PFSK-1 (cell line): ENCODE measurements at regions not wholly inside any gene's neighbourhood (a gene's known extent, or its start where the extent isn't known, plus 50 kb on each side); places are given as distances from the start of the nearest gene placed in this dataset.

ENCODE experiments used
- POLR2AphosphoS5 ChIP-seq: IDR thresholded peaks from 2 replicates; pipeline ENCODE4 v1.6.1; 2012; ENCODE audit warnings: low read depth, mild to moderate bottlenecking, control low read depth, low read length, moderate library complexity
- TAF1 ChIP-seq: IDR thresholded peaks from 2 replicates; pipeline ENCODE4 v1.6.1; 2012; ENCODE audit warnings: low read length, control low read depth, borderline replicate concordance; ENCODE audit not compliant: insufficient read depth
- TF ChIP-seq, protein P1 (sequence below), 2 experiments: IDR thresholded peaks; 2 replicates each; pipeline versions ENCODE4 v1.6.1 to v1.8.0; 2011 to 2012; ENCODE audit warnings: low read depth in 2 of 2, low read length in 2 of 2, control low read depth in 1 of 2, inconsistent platforms in 1 of 2, mild to moderate bottlenecking in 1 of 2, moderate library complexity in 1 of 2; ENCODE audit not compliant: insufficient read depth in 1 of 2

DNA sequence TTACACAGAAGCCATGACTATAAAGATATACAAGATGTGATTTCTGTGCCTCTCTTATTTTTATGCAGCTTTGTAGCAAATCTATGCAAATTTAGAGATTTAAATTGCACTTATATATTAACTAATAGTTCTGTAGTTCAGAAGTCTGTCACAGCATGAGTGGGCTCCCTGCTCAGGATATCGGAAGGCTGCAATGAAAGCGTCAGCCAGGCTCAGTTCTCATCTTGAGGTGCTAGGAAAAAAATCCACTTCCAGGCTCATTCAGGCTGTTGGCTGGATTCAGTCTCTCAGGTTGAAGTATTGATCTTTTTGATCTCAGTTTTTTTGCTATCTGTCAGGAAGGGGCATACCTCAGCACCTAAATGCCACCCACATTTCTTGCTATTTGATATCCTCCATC lies 487.4 kb upstream of the DEPDC1 start:
- TF ChIP-seq, protein P1, sequence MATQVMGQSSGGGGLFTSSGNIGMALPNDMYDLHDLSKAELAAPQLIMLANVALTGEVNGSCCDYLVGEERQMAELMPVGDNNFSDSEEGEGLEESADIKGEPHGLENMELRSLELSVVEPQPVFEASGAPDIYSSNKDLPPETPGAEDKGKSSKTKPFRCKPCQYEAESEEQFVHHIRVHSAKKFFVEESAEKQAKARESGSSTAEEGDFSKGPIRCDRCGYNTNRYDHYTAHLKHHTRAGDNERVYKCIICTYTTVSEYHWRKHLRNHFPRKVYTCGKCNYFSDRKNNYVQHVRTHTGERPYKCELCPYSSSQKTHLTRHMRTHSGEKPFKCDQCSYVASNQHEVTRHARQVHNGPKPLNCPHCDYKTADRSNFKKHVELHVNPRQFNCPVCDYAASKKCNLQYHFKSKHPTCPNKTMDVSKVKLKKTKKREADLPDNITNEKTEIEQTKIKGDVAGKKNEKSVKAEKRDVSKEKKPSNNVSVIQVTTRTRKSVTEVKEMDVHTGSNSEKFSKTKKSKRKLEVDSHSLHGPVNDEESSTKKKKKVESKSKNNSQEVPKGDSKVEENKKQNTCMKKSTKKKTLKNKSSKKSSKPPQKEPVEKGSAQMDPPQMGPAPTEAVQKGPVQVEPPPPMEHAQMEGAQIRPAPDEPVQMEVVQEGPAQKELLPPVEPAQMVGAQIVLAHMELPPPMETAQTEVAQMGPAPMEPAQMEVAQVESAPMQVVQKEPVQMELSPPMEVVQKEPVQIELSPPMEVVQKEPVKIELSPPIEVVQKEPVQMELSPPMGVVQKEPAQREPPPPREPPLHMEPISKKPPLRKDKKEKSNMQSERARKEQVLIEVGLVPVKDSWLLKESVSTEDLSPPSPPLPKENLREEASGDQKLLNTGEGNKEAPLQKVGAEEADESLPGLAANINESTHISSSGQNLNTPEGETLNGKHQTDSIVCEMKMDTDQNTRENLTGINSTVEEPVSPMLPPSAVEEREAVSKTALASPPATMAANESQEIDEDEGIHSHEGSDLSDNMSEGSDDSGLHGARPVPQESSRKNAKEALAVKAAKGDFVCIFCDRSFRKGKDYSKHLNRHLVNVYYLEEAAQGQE (IDR thresholded peaks at IDR 0.05; ENCODE audit: insufficient read depth in 1 of 2, low read depth in 2 of 2, low read length in 2 of 2), result no peak
- TF ChIP-seq POLR2AphosphoS5 (no peak), TAF1 (no peak)
